ENCODE measurements at regions not wholly inside any gene's neighbourhood (a gene's known extent, or its start where the extent isn't known, plus 50 kb on each side); places are given as distances from the start of the nearest gene placed in this dataset.

DNA sequence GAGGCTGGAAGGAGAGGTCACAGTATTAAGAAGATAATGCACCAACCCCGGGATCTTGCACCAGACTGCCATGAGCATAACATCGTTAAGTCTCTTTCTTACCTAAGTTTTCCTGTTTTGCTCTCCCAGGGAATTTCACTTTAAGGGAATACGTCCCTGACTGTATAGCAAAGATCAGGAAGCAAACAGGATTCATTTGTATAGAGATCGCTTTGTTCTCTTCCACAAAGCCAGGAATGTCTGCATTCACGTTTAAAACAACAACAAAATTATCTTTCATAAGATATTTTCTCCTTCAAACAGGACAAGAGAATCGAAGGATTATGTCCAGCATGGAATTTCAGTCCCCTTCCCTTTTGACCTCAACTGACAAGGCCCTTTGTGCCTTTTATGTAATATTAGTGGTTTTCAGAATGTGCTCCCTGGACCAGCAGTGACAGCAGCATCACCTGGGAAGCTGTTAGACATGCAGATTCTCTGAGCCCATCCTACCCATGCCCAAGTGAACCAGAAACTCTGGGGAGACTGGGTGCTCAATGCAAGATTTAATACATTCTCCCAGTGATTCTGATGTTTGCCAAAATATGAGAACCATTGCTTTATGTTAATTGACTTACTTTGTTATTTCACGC lies 286.3 kb downstream of the FGFR2 start:
- H3K36me3 ChIP-seq (ENCODE audit: control insufficient read depth in 2 of 2, insufficient read depth in 2 of 2, low read length in 1 of 2), result no peaks in the 10 kb centered on the region
- H2AFZ ChIP-seq (ENCODE audit: control insufficient read depth, low read depth, low read length), result no peak overlapping the region
- H3K27me3 ChIP-seq (replicated peaks in 1 of 2; ENCODE audit: control insufficient read depth in 2 of 2, insufficient read depth in 2 of 2, low read length in 1 of 2), result no peaks in the 10 kb centered on the region
- no peak overlapping the region for H3K4me2 ChIP-seq (ENCODE audit: control insufficient read depth, insufficient read depth)
- RAD21 ChIA-PET (ENCODE audit: unreplicated experiment), result no interaction called here
- no peak overlapping the region for H3K9ac ChIP-seq (ENCODE audit: control insufficient read depth, insufficient read depth, low read length)
- no peak overlapping the region for H3K27ac ChIP-seq (ENCODE audit: control insufficient read depth, insufficient read depth)
- no peaks in the 10 kb centered on the region for H3K4me1 ChIP-seq (ENCODE audit: control insufficient read depth, insufficient read depth, low read length)
- intact Hi-C loops (cut with micrococcal nuclease; ENCODE audit: unreplicated experiment) (no loop called here), in situ Hi-C loops (cut with MboI) (no loop called here)
- WGBS (ENCODE audit: insufficient coverage, insufficient replicate concordance, low lambda C conversion rate, missing lambda C conversion rate), result 32% methylated on average over 7 of the region's 7 CpGs
- DNase-seq (ENCODE audit: low read depth, low spot score) (no peak), ATAC-seq (no peak), FAIRE-seq (no peak)
- CTCF ChIA-PET, result no interaction called here
- SMC1A ChIA-PET (ENCODE audit: uncharacterized antibody, unreplicated experiment), result no interaction called here
- no peaks in the 10 kb centered on the region for H3K9me3 ChIP-seq (replicated peaks; ENCODE audit: control insufficient read depth, insufficient read depth, low read length)
- POLR2A ChIA-PET, result no interaction called here
- no peak overlapping the region for H3K4me3 ChIP-seq
- TF ChIP-seq, protein P1, sequence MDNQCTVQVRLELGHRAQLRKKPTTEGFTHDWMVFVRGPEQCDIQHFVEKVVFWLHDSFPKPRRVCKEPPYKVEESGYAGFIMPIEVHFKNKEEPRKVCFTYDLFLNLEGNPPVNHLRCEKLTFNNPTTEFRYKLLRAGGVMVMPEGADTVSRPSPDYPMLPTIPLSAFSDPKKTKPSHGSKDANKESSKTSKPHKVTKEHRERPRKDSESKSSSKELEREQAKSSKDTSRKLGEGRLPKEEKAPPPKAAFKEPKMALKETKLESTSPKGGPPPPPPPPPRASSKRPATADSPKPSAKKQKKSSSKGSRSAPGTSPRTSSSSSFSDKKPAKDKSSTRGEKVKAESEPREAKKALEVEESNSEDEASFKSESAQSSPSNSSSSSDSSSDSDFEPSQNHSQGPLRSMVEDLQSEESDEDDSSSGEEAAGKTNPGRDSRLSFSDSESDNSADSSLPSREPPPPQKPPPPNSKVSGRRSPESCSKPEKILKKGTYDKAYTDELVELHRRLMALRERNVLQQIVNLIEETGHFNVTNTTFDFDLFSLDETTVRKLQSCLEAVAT (IDR thresholded peaks at IDR 0.05), result no peak
- no peak for TF ChIP-seq SMC3 (IDR thresholded peaks at IDR 0.05; ENCODE audit: borderline replicate concordance, low read length)
- TF ChIP-seq CHD1 (IDR thresholded peaks at IDR 0.05; ENCODE audit: low read depth, low read length), result no peak
- no peak for TF ChIP-seq ZNF217 (IDR thresholded peaks at IDR 0.05)
- TF ChIP-seq, protein P2, sequence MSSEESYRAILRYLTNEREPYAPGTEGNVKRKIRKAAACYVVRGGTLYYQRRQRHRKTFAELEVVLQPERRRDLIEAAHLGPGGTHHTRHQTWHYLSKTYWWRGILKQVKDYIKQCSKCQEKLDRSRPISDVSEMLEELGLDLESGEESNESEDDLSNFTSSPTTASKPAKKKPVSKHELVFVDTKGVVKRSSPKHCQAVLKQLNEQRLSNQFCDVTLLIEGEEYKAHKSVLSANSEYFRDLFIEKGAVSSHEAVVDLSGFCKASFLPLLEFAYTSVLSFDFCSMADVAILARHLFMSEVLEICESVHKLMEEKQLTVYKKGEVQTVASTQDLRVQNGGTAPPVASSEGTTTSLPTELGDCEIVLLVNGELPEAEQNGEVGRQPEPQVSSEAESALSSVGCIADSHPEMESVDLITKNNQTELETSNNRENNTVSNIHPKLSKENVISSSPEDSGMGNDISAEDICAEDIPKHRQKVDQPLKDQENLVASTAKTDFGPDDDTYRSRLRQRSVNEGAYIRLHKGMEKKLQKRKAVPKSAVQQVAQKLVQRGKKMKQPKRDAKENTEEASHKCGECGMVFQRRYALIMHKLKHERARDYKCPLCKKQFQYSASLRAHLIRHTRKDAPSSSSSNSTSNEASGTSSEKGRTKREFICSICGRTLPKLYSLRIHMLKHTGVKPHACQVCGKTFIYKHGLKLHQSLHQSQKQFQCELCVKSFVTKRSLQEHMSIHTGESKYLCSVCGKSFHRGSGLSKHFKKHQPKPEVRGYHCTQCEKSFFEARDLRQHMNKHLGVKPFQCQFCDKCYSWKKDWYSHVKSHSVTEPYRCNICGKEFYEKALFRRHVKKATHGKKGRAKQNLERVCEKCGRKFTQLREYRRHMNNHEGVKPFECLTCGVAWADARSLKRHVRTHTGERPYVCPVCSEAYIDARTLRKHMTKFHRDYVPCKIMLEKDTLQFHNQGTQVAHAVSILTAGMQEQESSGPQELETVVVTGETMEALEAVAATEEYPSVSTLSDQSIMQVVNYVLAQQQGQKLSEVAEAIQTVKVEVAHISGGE (CRISPR knock-in tag; IDR thresholded peaks at IDR 0.05), result no peak
- TF ChIP-seq MEF2B (IDR thresholded peaks at IDR 0.05; ENCODE audit: partially characterized antibody, poor library complexity, severe bottlenecking), result no peak
- no peak for TF ChIP-seq RAD21 (IDR thresholded peaks at IDR 0.05; ENCODE audit: insufficient read depth, low read depth, low read length)
- no peak for TF ChIP-seq POLR2AphosphoS2 (IDR thresholded peaks at IDR 0.05; ENCODE audit: low read depth, low read length)
- no peak for TF ChIP-seq GABPA (IDR thresholded peaks at IDR 0.05; ENCODE audit: low read depth)
- no peak for TF ChIP-seq TCF3 (IDR thresholded peaks at IDR 0.05; ENCODE audit: borderline replicate concordance, insufficient read depth, low read depth, low read length)
- H4K20me1 ChIP-seq (ENCODE audit: control insufficient read depth, insufficient read depth), result no peaks in the 10 kb centered on the region
- H3K79me2 ChIP-seq (ENCODE audit: control insufficient read depth, insufficient read depth, low read length), result no peaks in the 10 kb centered on the region
- BruUV-seq (replicated peaks), result no TSS peak

All from GM12878 (cell line).